ENCODE measurements at regions not wholly inside any gene's neighbourhood (a gene's known extent, or its start where the extent isn't known, plus 50 kb on each side); places are given as distances from the start of the nearest gene placed in this dataset.

DNA sequence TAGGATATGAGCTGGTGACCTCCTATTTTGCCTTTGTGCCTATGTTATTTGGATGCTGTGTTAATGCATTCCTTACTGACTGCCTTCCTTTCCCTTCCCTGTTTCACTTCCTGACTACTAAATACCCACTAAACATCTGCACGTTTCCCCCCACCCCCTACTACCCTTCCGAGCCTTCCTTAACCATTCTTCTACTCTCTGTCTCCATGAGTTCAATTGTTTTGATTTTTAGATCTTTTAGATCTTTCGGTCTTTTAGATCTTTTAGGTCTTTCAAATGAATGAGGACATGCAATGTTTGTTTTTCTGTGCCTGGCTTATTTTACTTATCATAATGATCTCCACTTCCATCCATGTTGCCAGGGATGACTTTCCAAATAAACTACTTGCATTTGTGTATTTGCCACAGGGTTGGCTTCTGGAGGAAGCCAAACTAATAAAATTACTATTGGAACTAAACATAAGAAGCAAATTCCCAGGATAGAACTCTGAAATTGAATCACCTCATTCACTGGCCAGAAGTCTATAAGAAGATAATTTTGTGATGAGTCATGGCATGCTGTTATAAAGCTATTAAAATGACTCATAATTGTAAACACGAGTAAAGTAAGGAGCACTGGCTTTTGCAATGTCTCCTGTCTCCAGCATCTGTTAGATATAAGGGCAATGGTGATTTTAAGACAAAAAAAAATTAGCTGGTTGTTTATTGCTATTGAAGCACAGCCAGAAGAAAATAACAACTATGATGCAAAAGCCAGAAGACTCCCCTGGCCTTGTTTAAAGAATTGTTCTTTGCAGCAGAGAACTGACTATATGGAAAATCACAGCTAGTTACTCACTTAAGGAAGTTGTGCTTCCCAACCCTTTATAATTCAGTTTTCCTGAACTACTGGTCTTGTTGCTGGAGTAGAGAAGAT is 586.3 kb downstream of the LRFN5 start (continued):
- peak; percentile 94 for TF ChIP-seq CEBPB (IDR thresholded peaks at IDR 0.05; ENCODE audit: low read depth, low read length)
- TF ChIP-seq MXI1 (IDR thresholded peaks at IDR 0.05; ENCODE audit: borderline replicate concordance, low read depth, low read length): no peak
- TF ChIP-seq MAFK (IDR thresholded peaks at IDR 0.05; ENCODE audit: low read depth, low read length): peak; percentile 67

DNA sequence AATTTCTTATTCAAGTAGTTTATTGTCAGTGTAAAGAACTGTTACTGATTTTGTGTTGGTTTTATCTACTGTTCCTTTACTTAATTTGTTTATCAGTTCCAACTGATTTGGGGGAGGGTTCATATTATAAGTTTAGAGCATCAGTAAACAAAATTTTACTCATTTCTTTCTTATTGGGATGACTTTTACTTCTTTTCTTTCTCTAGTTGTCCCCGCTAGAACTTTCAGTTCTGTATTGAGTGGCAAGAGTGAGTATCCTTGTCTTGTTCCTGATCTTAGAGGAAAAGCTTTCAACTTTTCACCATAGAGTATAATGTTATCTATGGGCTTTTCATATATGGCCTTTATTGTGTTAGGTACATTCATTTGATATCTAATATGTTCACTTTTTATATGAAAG is 584.1 kb downstream of the LRFN5 start:
- H2BK15ac ChIP-seq (ENCODE audit: low read depth, low read length): no peak overlapping the region
- no peak overlapping the region for H3K4ac ChIP-seq (ENCODE audit: low read depth, low read length)
- H4K5ac ChIP-seq (ENCODE audit: low read depth, low read length): no peak overlapping the region
- H3K23ac ChIP-seq (ENCODE audit: low read depth, low read length): no peak overlapping the region
- H3K18ac ChIP-seq (ENCODE audit: low read depth, low read length): no peak overlapping the region
- no peak overlapping the region for H2BK120ac ChIP-seq (ENCODE audit: low read depth, low read length)
- WGBS, 2 experiments (ENCODE audit: extremely low coverage in 2 of 2, insufficient read length in 1 of 2): no CpG with 5 or more reads among the region's 1 CpG
- H3K4me1 ChIP-seq (ENCODE audit: control insufficient read depth, insufficient read depth, low read length): no peaks in the 10 kb centered on the region; the same call in 1 of the 2 replicates
- H3K56ac ChIP-seq (ENCODE audit: extremely low read depth, insufficient read depth, low read length): no peak overlapping the region
- dilution Hi-C loops (cut with HindIII; ENCODE audit: low sequenced_read_pairs, unreplicated experiment): no loop called here
- CTCF ChIA-PET: no interaction called here
- no peak overlapping the region for H2BK5ac ChIP-seq (ENCODE audit: low read depth, low read length, poor library complexity, severe bottlenecking)
- intact Hi-C loops (cut with micrococcal nuclease): no loop called here
- H4K8ac ChIP-seq (ENCODE audit: low read depth in 2 of 2, low read length in 2 of 2): no peak overlapping the region
- H3K27me3 ChIP-seq (ENCODE audit: control insufficient read depth, insufficient read depth, low read length): no peaks in the 10 kb centered on the region
- H3K36me3 ChIP-seq (ENCODE audit: control insufficient read depth, insufficient read depth, low read length): no peaks in the 10 kb centered on the region
- H2AK5ac ChIP-seq (ENCODE audit: low read depth, low read length): no peak overlapping the region
- POLR2A ChIA-PET (ENCODE audit: unreplicated experiment): no interaction called here
- ATAC-seq (ENCODE audit: low read depth): no peak
- no peaks in the 10 kb centered on the region for H3K9me3 ChIP-seq (ENCODE audit: control insufficient read depth, insufficient read depth, low read length)
- no peak overlapping the region for H3K4me2 ChIP-seq (ENCODE audit: low read depth, low read length)
- no peak overlapping the region for H3K4me3 ChIP-seq (ENCODE audit: insufficient read depth, low read depth, low read length)
- no peak overlapping the region for H4K91ac ChIP-seq (ENCODE audit: insufficient read depth, low read depth, low read length)
- H3K14ac ChIP-seq (replicated peaks; ENCODE audit: low read depth, low read length): no peak overlapping the region
- no peak overlapping the region for H2AFZ ChIP-seq (replicated peaks; ENCODE audit: low read length, poor library complexity)
- no peak for DNase-seq
- no peak overlapping the region for H3K27ac ChIP-seq (ENCODE audit: insufficient read depth, low read length)
- H4K20me1 ChIP-seq (ENCODE audit: insufficient read depth, low read length): no peaks in the 10 kb centered on the region; the same call in 1 of the 2 replicates
- no peak overlapping the region for H3K9ac ChIP-seq (ENCODE audit: low read depth, low read length)
- H3K79me1 ChIP-seq (ENCODE audit: low read depth in 1 of 2, low read length in 2 of 2): no peaks in the 10 kb centered on the region
- in situ Hi-C loops (cut with MboI; ENCODE audit: low sequenced_read_pairs): no loop called here
- H3K9me1 ChIP-seq (ENCODE audit: insufficient read depth, low read length): no peaks in the 10 kb centered on the region
- no TSS peak for BruUV-seq (replicated peaks)
- H2BK20ac ChIP-seq (ENCODE audit: low read depth, low read length): no peak overlapping the region
- H2AK9ac ChIP-seq (replicated peaks; ENCODE audit: low read depth, low read length, poor library complexity): no peak overlapping the region
- TF ChIP-seq MXI1 (IDR thresholded peaks at IDR 0.05; ENCODE audit: borderline replicate concordance, low read depth, low read length) (no peak), RAD21 (IDR thresholded peaks at IDR 0.05; ENCODE audit: low read length) (no peak), NFE2L2 (IDR thresholded peaks at IDR 0.05; ENCODE audit: low read depth, low read length) (no peak), CEBPB (IDR thresholded peaks at IDR 0.05; ENCODE audit: low read depth, low read length) (no peak), BHLHE40 (IDR thresholded peaks at IDR 0.05; ENCODE audit: low read depth, low read length) (no peak), MAZ (IDR thresholded peaks at IDR 0.05; ENCODE audit: borderline replicate concordance, low read depth, low read length) (no peak), CHD1 (IDR thresholded peaks at IDR 0.05; ENCODE audit: low read depth, low read length) (no peak), MAFK (IDR thresholded peaks at IDR 0.05; ENCODE audit: low read depth, low read length) (no peak), SMC3 (IDR thresholded peaks at IDR 0.05; ENCODE audit: low read depth, low read length) (no peak), RFX5 (IDR thresholded peaks at IDR 0.05; ENCODE audit: low read depth, low read length) (no peak), RCOR1 (IDR thresholded peaks at IDR 0.05; ENCODE audit: insufficient replicate concordance, low read length) (no peak), POLR2A (IDR thresholded peaks at IDR 0.05; ENCODE audit: low read depth, low read length) (no peak)
- TF ChIP-seq, protein P1, sequence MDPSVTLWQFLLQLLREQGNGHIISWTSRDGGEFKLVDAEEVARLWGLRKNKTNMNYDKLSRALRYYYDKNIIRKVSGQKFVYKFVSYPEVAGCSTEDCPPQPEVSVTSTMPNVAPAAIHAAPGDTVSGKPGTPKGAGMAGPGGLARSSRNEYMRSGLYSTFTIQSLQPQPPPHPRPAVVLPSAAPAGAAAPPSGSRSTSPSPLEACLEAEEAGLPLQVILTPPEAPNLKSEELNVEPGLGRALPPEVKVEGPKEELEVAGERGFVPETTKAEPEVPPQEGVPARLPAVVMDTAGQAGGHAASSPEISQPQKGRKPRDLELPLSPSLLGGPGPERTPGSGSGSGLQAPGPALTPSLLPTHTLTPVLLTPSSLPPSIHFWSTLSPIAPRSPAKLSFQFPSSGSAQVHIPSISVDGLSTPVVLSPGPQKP (IDR thresholded peaks at IDR 0.05; ENCODE audit: borderline replicate concordance, low read depth, low read length): no peak
- TF ChIP-seq, protein P2, sequence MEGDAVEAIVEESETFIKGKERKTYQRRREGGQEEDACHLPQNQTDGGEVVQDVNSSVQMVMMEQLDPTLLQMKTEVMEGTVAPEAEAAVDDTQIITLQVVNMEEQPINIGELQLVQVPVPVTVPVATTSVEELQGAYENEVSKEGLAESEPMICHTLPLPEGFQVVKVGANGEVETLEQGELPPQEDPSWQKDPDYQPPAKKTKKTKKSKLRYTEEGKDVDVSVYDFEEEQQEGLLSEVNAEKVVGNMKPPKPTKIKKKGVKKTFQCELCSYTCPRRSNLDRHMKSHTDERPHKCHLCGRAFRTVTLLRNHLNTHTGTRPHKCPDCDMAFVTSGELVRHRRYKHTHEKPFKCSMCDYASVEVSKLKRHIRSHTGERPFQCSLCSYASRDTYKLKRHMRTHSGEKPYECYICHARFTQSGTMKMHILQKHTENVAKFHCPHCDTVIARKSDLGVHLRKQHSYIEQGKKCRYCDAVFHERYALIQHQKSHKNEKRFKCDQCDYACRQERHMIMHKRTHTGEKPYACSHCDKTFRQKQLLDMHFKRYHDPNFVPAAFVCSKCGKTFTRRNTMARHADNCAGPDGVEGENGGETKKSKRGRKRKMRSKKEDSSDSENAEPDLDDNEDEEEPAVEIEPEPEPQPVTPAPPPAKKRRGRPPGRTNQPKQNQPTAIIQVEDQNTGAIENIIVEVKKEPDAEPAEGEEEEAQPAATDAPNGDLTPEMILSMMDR (conservative IDR thresholded peaks at IDR 0.05; ENCODE audit: low read depth, low read length): no peak
